Brain microvascular endothelial cell (primary cell): ENCODE measurements at regions not wholly inside any gene's neighbourhood (a gene's known extent, or its start where the extent isn't known, plus 50 kb on each side); places are given as distances from the start of the nearest gene placed in this dataset.

ENCODE experiments used
- DNase-seq: peaks from one replicate; pipeline ENCODE4 v3.0.0-alpha.2; 2020
- H3K27ac ChIP-seq: fragments of 250-450 bp; sonication (Bioruptor Pico); 2 replicates; pipeline ENCODE4 v1.5.1; 2020; ENCODE audit warnings: mild to moderate bottlenecking, moderate library complexity
- H3K27me3 ChIP-seq: fragments of 250-450 bp; sonication (Bioruptor Pico); replicated peaks from 2 replicates; pipeline ENCODE4 v1.5.1; 2020; ENCODE audit warnings: mild to moderate bottlenecking
- H3K36me3 ChIP-seq: fragments of 250-450 bp; sonication (Bioruptor Pico); replicated peaks from 2 replicates; pipeline ENCODE4 v1.5.1; 2020; ENCODE audit warnings: mild to moderate bottlenecking
- H3K4me3 ChIP-seq: 2 replicates; pipeline ENCODE4 v1.5.1; 2011; ENCODE audit warnings: low read depth, mild to moderate bottlenecking, control low read depth, low read length, moderate library complexity
- CTCF ChIP-seq: IDR thresholded peaks from 2 replicates; pipeline ENCODE4 v1.5.1; 2011; ENCODE audit warnings: low read depth, mild to moderate bottlenecking, moderate library complexity, low read length, control low read depth, inconsistent platforms; ENCODE audit errors: missing control alignments
- in situ Hi-C: cut with HindIII; loops from 2 replicates; pipeline ENCODE4 v1.10.0; 2017; ENCODE audit warnings: low sequenced_read_pairs, low pct_ligation_motif_present

DNA sequence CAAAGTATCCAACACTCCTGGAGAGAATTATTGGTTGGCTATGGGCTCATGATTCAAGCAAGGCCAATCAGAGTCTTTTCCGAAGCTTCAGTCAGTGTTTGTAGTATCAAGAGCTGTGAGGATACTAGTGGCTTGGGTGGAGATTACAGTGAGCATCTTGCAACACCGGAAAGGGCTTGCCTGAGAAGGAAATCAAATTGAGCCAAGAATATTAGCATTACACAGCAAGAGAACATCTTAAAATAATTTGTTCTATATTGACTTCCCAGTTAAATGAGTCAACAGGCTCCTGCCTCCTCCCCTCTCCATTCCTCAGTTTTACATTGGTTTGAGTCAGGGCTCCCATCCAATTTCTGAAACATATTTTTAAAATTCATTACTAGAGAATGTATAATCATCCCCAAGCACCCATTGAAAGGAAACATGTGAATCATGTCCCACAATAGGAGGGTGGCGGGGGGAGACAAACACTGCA, 127.4 kb downstream of the ELAPOR2 start:
- Histone ChIP-seq H3K4me3 (no peak overlapping the region), H3K27me3 (no peaks in the 10 kb centered on the region), H3K36me3 (no peaks in the 10 kb centered on the region), H3K27ac (no peak overlapping the region)
- peak; percentile 49 for DNase-seq
- TF ChIP-seq CTCF, result no peak
- in situ Hi-C loops, result no loop called here

DNA sequence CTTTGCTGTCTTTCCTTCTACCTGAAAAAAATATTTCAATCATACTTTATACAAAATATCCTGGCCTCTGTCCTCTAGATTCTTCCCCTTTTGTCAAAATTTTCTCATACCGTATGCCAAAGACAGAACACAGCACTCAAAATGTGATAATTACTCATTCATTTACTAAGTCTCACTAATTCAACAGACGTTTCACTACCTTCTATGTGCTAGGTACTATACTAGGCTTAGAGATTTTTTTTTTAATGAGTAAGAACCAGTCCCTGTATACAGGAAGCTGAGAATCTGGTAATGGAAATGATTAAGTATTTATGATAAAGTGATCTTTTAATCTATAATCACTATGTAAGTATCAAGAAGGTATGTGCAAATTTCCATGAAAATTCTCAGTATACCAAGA, 128.0 kb downstream of the ELAPOR2 start:
- no peak overlapping the region for H3K4me3 ChIP-seq
- no peak for TF ChIP-seq CTCF
- DNase-seq, result no peak
- in situ Hi-C loops, result no loop called here
- H3K27ac ChIP-seq, result no peak overlapping the region
- H3K27me3 ChIP-seq, result no peaks in the 10 kb centered on the region
- no peaks in the 10 kb centered on the region for H3K36me3 ChIP-seq

GRCh38 chr7:86930554-86931307, 128.7 kb downstream of the ELAPOR2 start:
- in situ Hi-C loops, result no loop called here
- Histone ChIP-seq H3K36me3 (no peaks in the 10 kb centered on the region), H3K4me3 (no peak overlapping the region), H3K27ac (no peak overlapping the region), H3K27me3 (no peaks in the 10 kb centered on the region)
- TF ChIP-seq CTCF, result no peak
- DNase-seq, result no peak

DNA sequence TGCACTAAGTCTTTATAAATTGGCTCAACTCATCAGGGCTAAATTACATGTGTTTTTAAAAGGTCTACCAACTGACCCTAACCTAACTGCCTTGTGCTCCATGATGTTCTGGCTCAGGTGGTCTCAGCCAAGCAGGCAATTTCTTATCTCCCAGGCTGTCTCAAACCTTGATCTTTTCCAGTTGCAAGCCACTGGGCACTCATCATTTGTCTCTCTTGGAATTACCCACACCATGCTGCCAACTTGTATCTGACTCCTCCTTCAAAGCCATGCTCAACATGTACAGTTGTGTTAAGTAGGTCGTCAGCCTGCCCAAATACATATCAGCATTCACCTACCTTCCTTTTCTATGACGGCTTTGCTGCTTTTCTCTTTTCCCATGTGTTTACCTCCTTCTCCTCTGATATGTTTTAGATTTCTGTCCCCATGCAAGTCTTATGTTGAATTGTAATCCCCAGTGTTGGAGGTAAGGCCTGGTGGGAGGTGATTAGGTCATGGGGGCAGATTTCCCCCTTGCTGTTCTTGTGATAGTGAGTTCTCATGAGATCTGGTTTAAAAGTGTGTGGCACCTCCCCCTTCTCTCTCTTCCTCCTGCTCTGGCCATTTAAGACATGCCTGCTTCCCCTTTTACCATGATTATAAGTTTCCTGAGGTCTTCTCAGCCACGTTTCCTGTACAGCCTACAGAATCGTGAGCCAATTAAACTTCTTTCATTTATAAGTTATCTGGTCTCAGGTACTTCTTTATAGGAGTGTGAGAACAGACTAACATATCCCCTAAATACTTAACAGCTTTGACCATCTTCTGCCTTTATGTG, 130.0 kb downstream of the ELAPOR2 start:
- no peak for TF ChIP-seq CTCF
- Histone ChIP-seq H3K27me3 (no peaks in the 10 kb centered on the region), H3K27ac (no peak overlapping the region), H3K4me3 (no peak overlapping the region), H3K36me3 (no peaks in the 10 kb centered on the region)
- no peak for DNase-seq
- in situ Hi-C loops, result no loop called here

DNA sequence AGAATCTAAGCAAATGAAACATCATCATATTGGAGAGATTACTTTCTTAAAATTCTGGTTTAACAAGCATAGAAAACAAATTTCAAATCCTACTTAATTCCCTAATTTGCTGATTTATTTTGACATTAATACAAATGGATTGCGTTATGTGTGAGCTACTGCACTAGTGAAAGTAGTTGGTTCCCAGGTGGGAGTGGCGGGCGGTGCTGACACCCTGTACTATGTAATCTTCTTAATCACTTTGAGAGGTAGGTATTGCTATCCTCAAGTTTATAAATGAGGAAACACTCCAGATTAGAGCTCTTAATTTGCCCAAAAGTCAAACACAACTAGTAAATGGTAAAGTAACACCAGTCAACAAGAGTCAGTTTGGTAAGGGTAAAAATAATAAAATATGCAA, 131.1 kb downstream of the ELAPOR2 start:
- no peaks in the 10 kb centered on the region for H3K27me3 ChIP-seq
- no peaks in the 10 kb centered on the region for H3K36me3 ChIP-seq
- no peak for DNase-seq
- H3K27ac ChIP-seq, result no peak overlapping the region
- TF ChIP-seq CTCF, result no peak
- H3K4me3 ChIP-seq, result no peak overlapping the region
- in situ Hi-C loops, result no loop called here
